SIG-M5 treated with dmso at 0.1 percent for 504 hours (cell line): ENCODE measurements at regions not wholly inside any gene's neighbourhood (a gene's known extent, or its start where the extent isn't known, plus 50 kb on each side); places are given as distances from the start of the nearest gene placed in this dataset.
"Not testable (repeated sequence)": the region's sequence is repeated elsewhere in the genome, so short reads cannot be mapped to it uniquely, and the experiment has no call there.

Experiments used
- DNase-seq: peaks from one replicate; lab custom pipeline; 2025; ENCODE audit not compliant: unreplicated experiment; lab: John Stamatoyannopoulos, UW

DNA sequence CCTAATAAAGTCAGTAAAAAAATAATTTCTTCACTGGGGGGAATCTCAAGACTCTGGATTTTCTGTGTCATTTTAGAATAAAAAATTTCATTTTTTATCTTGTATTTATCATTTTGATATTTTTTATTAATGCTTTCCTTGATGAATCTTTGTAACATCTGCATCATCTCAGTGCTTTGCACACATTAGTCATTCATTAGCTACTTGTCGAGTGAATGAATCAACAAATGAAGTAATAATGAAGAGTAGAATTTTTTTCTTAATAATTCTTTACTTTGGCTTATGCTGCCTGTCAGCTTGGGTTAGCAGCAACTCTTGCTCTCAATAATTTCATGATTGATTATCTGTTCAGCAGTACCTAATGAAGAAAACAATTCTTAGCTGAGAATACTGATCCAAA lies 530.8 kb downstream of the GRXCR1 start:
- no peak for DNase-seq

DNA sequence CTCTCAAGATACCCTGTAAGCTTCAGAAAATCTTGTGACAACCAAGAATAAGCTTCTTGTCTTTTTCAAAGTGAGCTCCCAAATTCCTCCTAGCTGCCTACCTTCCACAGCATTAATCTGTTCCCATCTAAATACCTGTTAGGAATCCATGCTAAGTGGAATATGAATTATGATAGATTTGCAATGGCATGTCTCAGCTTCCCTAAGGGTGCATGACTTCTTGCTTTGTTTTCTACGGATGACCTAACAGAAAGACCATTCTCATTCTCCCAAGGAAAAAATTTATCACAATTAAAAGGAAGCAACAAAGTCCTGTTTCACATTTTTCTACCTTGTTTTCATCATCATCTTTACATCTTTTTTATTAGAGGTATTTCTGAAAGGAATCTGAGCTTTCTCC lies 532.7 kb downstream of the GRXCR1 start:
- DNase-seq, result no peak

DNA sequence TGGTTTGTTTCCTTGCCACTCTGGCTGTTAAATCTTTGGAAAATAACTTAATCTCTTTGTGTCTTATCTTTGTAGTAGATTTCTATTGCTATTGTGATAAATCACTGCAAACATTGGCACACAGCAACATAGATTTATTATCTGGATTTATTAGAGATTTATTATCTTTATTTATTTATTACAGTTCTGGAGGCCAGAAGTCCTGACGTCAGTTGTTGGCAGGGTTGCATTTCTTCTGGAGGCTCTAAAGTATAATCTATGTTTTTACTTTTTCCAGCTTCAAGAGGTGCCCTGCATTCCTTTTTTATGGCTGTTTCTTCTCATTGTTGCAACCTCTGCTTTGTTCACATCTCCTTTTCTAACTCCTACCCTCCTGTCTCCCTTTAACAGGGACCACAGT lies 542.8 kb downstream of the GRXCR1 start:
- no peak for DNase-seq

DNA sequence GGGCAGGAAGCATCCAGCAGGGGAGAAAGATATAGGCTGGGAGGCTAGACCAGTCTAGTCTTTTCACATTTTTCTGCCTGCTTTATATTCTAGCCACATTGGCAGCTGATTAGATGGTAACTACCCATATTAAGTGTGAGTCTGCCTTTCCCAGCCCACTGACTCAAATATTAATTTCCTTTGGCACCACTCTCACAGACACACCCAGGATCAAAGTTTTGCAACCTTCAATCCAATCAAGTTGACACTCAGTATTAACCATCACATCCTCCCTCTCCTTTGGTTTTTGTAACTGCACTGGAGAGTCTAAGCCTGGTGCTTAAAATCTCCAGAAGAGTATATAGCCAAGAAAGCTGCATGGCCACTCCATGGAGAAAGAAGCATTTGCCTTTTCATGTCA lies 560.4 kb downstream of the GRXCR1 start:
- DNase-seq, result no peak

DNA sequence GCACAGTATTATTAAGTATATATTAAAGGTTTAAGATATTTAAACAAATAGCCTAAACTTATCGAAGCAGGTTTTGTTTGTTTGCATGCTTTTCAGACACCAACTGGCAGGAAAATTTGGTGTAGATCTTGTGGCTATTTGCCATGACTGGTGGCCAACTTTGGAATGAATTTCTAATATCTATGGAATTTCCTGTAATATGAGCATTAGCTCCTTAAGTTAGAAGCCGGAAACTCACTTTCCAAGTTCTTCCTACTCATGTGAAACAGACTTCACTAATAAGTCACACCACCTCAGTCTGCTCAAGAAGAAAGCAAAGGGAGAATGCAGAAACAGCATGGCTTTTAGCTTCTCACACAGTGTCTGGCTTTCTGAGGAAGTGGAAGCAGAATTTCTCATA lies 563.9 kb downstream of the GRXCR1 start:
- no peak for DNase-seq

DNA sequence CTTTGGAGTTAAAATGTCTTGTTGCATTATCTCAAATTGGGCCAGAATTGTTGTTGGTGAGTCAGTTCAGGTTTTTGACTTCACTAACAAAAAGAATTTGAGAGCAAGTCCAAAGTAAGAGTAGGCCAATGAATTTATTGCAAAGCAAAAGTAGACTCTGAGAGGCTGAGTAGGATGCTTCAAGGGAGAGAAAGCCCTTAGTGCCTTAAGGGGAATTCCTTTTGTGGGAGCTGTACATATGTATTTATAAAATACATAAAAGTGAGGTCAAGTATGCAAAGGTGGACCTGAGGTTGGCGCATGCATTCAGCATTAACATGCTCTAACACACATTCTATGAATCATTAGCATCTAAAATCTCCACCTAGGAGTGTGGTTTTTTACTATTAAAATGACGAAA lies 565.4 kb downstream of the GRXCR1 start:
- DNase-seq, result no peak

DNA sequence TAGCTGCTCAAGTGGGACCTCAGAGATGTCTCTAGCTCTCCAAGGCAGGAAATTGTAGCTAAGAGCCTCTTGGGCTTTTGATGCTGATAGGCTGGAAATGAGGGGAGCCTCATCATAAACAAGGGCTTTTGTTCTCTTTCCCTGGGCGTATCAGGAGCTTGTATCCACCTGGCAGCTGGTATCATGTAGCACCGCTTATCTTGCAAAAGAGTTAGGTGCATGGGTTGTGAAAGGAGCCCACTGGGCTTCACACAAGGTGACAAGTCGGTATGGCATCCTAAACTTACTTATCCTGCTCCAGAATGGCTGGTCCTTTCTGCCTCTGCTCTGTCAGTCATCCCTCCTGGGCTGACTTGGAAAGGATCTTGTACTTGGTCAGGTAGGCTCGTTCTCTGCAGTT lies 565.8 kb downstream of the GRXCR1 start:
- DNase-seq, result no peak

DNA sequence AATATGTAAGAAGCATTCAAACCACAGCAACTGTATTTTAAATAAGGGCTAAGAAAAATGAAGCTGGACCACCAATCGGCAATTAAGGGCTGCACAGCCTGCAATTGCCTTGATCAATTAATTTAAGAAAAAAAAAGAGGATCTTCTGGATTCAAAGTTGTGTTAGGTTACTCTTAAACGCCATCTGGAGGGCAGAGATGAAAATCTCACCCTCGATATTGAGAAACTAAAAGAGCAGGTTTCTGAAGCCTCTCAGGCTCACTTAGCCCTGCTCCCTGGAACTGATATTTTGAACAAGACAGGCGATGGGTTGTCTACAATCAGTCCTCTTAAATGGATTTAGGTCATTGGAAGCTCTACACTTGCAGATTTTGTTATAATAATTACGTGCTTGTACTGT lies 579.4 kb downstream of the GRXCR1 start:
- DNase-seq, result peak; percentile 6

DNA sequence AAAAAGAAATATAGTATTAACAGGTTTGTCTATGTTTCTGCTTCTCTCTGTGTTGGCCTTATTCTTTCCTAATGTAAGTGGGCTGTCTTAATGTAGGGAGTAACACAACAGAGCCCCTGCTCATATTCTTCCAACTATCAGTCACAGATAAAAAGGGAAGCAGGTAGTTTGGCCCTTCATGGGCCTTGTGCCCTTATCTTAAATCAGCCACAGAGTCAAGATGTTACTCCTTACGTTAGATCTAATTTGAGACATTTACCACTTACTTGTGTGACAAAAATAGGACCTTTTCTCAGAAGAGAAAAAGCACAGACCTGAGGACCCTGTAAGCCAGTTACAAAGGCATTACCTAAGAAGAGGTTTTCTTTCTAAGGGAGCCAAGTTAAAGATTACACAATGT lies 589.0 kb downstream of the GRXCR1 start:
- DNase-seq, result no peak

DNA sequence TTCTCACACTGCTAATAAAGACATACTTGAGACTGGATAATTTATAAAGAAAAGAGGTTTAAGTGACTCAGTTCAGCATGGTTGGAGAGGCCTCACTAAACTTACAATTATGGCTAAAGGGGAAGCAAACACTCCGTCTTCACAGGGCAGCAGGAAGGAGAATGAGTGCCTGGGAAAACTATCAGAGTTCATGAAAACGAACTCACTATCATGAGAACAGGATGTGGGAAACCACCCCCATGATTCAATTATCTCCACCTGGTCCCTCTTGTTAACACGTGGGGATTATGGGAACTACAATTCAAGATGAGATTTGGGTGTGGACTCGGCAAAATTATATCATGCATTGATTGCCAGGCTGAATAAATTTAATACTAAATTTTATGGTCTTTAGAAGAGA lies 592.7 kb downstream of the GRXCR1 start:
- no peak for DNase-seq

DNA sequence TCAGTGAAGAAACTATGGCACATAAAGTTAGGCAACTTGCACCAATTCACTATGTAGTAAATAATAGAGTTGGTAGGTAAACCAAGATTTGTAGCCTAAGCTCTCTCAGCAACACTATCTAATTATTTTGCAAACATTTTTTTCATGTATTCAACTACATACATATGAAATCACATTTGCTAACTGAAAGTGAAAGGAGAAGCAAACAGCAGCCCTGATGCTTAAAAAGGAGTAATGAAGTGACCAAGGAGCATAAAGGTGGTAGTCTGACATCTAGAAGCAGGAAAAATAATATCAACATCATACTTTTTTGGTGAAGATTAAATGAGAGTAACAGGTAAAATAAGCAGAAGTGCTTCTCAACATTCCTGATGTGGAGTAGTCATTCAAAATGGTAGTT lies 603.7 kb downstream of the GRXCR1 start:
- no peak for DNase-seq

DNA sequence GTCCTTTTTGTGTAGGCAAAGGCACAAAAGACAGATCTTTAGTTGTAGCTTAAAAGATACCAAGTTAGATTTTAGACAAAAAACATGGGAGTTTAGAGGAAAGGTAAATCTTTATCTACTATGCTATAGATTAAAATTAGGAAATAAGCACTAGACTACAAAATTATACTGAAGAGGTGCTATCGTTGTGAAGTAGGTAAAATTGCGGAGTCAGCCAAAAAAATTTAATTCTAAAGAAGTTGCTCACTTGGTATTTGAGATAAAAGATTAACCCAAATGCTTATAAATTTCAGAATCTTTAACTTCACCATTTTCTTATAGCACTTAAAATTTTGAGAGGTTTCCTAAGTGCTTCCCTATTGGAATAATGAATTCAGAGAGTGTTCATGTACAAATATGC lies 604.1 kb downstream of the GRXCR1 start:
- DNase-seq, result no peak

DNA sequence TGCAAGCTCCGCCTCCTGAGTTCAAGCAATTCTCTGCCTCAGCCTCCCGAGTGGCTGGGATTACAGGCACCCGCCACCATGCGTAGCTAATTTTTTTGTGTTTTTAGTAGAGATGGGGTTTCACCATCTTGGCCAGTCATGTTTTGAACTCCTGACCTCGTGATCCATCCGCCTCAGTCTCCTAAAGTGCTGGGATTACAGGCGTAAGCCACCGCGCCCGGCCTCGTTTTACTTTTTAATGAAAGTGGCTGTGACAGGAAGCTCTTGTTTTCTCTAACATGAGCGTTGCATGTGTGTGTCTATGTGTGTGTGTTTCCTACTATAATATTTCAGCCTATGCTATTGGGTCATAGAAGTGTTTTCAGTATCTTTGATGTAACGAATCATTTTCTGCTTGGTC lies 613.3 kb downstream of the GRXCR1 start:
- DNase-seq, result not testable (repeated sequence)

DNA sequence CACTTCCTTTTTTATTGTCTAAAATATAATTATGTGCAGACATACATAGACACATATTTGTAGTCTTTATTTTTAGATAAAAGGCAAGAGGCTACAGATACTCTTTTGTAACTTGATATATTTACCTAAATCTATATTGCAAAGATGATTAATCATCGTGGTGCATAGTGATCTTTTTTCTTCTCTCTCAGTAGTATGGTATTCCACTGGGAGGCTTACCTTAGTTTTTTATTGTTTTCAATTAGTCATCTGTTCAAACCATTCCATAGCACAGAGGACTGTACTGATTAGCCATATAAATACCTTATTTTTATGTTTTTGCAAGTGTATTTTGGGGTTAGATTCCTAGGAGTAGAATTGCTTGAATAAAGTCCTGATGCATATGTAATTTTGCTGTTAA lies 619.7 kb downstream of the GRXCR1 start:
- DNase-seq, result no peak

DNA sequence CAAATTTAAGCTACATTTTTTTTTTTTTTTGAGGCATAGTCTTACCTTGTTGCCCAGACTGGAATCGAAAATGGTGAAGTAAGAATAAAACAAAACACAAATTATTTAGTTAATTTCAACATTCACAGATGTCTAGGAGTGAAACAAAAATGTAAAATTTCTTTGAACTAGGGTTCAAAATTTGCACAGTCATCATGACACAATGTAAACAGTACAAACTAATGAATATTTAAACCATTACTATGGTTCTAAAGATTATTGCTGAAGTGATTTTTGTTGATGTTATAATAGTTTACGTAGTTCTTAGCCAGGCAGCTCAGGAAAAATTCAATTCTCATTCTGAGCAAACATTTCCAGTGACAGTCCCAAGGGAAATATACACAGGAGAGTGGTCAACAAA lies 633.1 kb downstream of the GRXCR1 start:
- no peak for DNase-seq

DNA sequence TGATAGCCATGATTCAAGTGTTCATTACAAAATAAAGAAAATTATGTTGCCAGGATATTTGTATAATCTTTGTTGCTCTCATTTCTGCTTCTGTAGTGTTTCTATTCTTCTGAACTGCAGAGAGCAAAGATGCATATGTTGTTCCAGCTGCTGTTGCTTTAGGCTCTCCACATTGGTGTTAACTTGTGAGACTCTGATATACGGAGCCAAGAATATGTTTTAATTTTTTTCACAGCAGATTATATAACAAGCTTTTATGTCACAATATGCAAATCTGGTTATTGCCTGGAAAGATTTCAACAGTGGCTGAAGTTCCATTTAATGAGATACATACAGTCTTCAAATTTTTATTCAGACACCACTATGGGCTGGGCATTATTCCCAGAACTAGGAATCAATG lies 655.0 kb downstream of the GRXCR1 start:
- no peak for DNase-seq

DNA sequence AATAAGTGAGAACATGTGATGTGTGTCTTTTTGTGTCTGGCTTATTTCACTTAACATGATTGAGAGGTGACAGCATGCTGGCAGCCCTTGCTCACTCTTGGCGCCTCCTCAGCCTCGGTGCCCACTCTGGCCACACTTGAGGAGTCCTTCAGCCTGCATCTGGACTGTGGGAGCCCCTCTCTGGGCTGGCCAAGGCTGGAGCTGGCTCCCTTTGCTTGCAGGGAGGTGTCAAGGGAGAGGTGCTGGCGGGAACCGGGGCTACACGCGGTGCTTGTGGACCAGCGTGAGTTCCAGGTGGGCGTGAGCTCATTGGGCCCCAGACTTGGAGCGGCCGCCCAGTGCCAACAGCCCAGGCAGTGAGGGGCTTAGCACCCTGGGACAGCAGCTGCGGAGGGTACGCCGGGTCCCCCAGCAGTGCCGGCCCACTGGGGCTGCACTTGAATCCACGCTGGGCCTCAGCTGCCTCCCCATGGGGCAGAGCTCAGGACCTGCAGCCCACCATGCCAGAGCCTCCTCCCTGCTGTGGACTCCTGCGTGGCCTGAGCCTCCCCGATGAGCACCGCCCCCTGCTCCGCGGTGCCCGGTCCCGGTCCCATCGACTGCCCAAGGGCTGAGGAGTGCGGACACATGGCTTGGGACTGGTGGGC lies 658.6 kb downstream of the GRXCR1 start:
- no peak for DNase-seq

DNA sequence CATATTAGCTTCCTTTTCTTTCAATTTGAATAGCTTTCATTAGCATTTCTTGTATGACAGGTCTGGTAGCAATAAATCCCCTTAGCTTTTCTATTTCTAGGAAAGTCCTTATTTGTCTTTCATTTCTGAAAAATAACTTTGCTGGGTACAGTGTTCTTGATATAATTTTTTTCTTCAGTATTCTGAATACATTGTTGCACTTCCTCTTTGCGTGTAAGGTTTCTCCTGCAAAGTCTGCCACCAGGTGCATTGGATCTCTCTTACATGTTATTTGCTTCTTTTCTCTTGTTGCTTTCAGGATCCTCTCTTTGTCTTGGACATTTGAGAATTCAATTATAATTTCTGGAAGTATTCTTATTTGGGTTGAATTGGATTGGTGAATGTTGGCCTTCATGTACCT lies 663.7 kb downstream of the GRXCR1 start:
- no peak for DNase-seq

DNA sequence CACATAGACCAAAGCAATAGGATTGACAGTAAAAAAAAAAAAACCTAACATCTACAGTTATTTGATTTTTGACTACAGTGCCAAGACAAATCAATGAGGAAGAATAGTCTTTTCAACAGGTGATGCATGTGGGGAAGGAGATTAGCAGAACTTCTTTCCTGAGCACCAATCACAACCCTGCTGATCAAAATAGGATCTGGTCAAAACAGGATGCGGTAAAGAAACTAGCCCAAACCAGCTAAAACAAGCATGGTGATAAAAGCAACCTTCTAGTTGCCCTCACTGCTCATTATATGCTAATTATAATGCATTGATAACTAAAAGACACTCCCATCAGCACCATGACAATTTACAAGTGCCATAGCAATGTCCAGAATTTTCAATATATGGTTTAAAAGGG lies 667.5 kb downstream of the GRXCR1 start:
- DNase-seq, result no peak

DNA sequence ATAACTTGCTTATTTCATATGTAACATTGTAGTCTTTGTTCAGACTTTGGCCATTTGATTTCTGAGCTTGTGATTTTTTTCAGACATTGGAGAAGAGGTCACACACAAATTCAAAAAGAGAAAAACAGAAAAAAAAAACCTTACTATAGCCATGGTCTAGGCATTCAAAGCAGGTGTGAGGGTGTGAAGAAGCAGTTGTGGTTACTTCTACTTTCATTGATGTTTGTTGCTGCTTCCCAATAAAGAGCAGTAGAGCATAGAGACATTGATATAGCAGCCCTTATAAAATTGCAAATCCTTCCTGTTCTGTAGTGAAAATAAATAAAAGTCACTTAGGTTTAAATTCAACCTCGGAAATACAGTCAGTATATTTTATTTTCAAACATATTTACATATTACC lies 671.6 kb downstream of the GRXCR1 start:
- DNase-seq, result no peak

DNA sequence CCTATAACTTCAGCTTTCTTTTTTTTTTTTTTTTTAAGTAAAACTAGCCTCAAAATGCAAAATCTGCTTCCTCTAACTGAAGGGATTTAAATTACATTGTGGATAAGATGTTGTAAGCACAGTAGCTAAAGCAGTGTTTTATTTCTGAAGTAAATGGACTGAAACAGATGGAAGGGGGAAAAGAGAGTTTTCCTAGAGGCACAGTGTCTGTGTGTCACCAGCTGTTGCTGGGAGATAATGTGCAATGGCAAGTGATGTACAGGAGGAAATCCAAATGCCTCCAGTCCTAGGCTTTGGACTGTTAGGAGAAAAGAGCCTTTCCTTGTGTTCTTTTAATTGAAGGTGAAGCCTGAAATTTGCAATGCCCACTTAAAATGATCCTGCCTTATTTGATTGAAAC lies 672.1 kb downstream of the GRXCR1 start:
- no peak for DNase-seq

DNA sequence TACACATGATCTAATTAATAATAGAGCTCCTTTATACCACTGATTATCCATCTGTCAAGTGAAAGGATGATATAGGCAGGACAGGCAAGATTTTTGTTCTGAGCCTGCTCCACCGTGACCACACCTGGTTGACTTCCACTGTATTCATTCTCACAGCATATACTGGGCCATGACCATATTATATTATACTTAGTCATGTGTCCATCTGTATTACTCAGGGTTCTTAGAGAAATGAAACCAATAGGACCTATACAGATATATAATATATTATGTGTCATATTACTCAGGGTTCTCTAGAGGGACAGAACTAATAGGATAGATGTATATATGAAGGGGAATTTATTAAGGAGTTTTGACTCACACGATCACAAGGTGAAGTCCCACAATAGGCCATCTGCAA lies 675.1 kb downstream of the GRXCR1 start:
- DNase-seq, result no peak

DNA sequence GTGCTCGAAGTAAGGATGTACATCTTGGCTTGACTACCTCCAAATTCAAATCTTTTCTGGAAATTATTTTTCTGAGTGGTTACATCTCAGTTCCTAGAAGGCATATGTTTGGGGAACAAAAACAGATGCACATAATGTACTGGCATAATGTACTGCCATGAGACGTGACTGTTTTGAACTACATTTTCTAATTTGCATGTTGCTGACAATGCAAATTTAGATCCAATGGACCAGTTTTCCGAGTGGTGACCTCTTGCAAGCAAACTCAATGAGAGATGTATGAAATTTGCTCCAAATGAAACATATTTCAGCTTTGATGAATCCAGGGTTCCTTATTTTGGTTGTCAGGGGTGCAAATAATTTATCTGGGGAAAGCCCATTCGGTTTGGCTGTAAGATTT lies 694.3 kb downstream of the GRXCR1 start:
- no peak for DNase-seq

DNA sequence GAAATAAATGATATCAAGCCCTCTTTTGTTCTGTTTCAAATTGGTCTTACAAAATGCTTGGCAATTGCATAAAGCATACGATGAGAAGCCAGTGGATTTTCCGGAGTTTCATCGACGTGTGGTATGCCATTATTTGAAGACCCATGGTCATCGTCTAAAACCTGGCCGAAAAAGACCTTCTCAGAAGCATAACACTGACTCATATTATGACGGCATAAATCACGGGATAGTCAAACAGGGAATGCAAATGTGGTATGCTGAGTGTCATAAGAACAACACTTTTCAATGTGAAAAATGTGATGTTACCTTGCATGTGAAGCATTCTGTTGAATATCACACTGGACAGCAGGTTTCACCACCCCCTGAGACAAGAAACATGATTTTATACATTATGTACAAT lies 695.2 kb downstream of the GRXCR1 start:
- no peak for DNase-seq
